Activated B cell treated with CpG ODN at 0.5 μM for 24 hours (primary cell): ENCODE measurements at regions not wholly inside any gene's neighbourhood (a gene's known extent, or its start where the extent isn't known, plus 50 kb on each side); places are given as distances from the start of the nearest gene placed in this dataset.
A peak's percentile ranks its signal among the peaks of the same experiment; 100 is the strongest.

Source experiments
- ATAC-seq: fragments of 200-7000 bp; cut with Tn5 transposase; one replicate; pipeline ENCODE4 v1.10.0; 2021; ENCODE audit warnings: low read depth, mild to moderate bottlenecking, moderate library complexity
- CTCF ChIA-PET: fragments of 350-600 bp; sonication (Branson Sonifier 250); formaldehyde crosslinking; loops from one replicate; lab custom pipeline; 2021; ENCODE audit warnings: antibody characterized with exemption; lab: Charles Lee
- POLR2A ChIA-PET: fragments of 350-600 bp; sonication (Branson Sonifier 250); formaldehyde crosslinking; loops from one replicate; lab custom pipeline; 2021; ENCODE audit warnings: antibody characterized with exemption; lab: Charles Lee
- DNase-seq: peaks from one replicate; pipeline ENCODE4 v3.0.0; 2022
- H3K27ac Mint-ChIP-seq: one replicate; pipeline ENCODE4 v1.8.0; 2020; ENCODE audit warnings: mixed read lengths
- H3K27me3 Mint-ChIP-seq: one replicate; pipeline ENCODE4 v1.8.0; 2021; ENCODE audit warnings: mixed read lengths
- H3K36me3 Mint-ChIP-seq: one replicate; pipeline ENCODE4 v1.8.0; 2021; ENCODE audit warnings: low read depth, mixed read lengths
- H3K4me1 Mint-ChIP-seq: one replicate; pipeline ENCODE4 v1.8.0; 2021; ENCODE audit warnings: mixed read lengths
- H3K4me3 Mint-ChIP-seq: one replicate; pipeline ENCODE4 v1.8.0; 2020; ENCODE audit warnings: mild to moderate bottlenecking, mixed read lengths
- H3K9me3 Mint-ChIP-seq: one replicate; pipeline ENCODE4 v1.8.0; 2020; ENCODE audit warnings: mixed read lengths
- intact Hi-C: fragments of 100-400 bp; cut with micrococcal nuclease; formaldehyde crosslinking; loops from one replicate; pipeline ENCODE4 v1.15.1; 2024
- TF ChIP-seq, protein P1 (sequence below): fragments of 200-600 bp; IDR thresholded peaks from one replicate; pipeline ENCODE4 v1.8.0; 2022; ENCODE audit warnings: antibody characterized with exemption, mild to moderate bottlenecking

DNA sequence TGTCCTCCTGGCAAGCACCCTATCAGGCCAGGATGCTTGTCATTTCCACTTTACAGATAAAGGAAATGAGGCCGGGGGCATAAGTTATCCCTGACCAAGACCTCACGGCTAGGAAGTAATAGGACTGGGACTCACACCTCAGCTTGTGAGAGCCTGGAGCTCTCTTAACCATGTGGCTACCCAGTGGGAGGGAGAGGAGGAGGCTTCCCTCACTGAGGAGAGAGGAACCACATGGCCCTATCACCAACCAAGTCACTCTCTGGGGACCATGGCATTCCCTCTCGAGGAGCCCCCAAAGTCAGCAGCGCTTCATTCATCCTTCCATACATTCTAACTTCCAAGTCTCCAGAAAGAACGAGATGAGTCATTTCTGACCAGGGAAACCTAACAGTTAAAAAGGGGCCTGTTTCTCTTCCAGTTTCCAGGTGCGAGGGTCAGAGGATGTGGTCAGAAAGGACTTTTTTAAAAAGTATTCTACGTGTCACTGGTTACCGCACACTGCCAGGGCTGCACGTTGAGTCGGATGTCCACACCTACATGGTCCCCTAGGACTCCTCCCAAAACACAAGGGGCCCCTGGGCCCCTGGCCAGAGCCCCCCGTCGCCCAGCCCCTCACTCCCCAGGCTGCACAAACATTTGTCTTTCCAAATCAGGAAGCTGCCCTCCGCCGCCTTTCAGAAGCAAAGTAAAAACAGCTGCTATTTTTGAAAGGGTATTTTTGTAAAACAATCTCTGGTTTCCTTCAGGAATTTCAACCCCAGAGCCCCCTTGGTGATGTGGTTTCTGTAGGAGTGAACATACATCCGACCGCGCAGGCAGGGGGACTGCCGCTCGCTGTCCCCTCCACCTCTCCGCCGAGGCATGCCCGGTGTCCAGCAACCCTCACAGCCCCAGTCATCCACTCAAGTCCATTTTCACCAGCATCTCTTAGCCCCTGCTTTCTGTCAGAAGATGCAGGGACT lies 128.2 kb upstream of the CHST15 start:
- peak; percentile 16 for ATAC-seq
- H3K9me3 Mint-ChIP-seq, result no peaks in the 10 kb centered on the region
- H3K4me1 Mint-ChIP-seq, result peaks cover 33% of the 10 kb centered on the region
- H3K27me3 Mint-ChIP-seq, result no peaks in the 10 kb centered on the region
- POLR2A ChIA-PET, result interaction anchor here (1.0 to 1.4 kb wide), 2 partner anchors 129 to 147 kb away, joined by 3 to 7 read pairs; partner anchors contain the start of gene CHST15
- TF ChIP-seq, protein P1, sequence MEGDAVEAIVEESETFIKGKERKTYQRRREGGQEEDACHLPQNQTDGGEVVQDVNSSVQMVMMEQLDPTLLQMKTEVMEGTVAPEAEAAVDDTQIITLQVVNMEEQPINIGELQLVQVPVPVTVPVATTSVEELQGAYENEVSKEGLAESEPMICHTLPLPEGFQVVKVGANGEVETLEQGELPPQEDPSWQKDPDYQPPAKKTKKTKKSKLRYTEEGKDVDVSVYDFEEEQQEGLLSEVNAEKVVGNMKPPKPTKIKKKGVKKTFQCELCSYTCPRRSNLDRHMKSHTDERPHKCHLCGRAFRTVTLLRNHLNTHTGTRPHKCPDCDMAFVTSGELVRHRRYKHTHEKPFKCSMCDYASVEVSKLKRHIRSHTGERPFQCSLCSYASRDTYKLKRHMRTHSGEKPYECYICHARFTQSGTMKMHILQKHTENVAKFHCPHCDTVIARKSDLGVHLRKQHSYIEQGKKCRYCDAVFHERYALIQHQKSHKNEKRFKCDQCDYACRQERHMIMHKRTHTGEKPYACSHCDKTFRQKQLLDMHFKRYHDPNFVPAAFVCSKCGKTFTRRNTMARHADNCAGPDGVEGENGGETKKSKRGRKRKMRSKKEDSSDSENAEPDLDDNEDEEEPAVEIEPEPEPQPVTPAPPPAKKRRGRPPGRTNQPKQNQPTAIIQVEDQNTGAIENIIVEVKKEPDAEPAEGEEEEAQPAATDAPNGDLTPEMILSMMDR, result no peak
- intact Hi-C loops, result loop anchor here (2.0 to 5.0 kb wide), 2 partner anchors 73 to 114 kb away; no protein-coding TSS in a partner anchor
- H3K4me3 Mint-ChIP-seq, result peak overlapping the region; percentile 74
- CTCF ChIA-PET, result interaction anchor here (1.5 to 2.0 kb wide), 2 partner anchors 188 to 227 kb away, joined by 5 to 7 read pairs; no protein-coding TSS in a partner anchor
- H3K36me3 Mint-ChIP-seq, result peaks cover 2% of the 10 kb centered on the region
- no peak for DNase-seq
- no peak overlapping the region for H3K27ac Mint-ChIP-seq

DNA sequence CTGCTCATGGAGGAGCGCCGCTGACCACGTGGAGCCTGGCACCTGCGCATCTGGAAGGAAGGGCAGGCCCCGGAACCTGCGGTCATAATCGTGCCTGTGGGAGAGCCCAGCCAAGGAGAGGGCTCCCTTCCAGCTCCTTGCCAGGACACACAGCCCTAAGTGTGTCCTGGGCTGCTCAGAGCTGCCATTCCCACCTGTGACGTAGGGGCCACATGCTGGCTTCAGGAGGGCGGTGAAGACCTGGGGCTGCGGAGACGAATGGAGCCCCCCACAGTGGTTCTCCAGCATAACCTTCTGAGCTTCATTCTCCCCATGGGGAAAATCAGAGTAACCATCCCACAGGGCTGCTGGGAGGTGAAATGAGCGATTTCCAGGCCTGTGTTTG lies 127.6 kb upstream of the CHST15 start:
- H3K36me3 Mint-ChIP-seq, result peaks cover 2% of the 10 kb centered on the region
- no peak for ATAC-seq
- no peak overlapping the region for H3K4me3 Mint-ChIP-seq
- DNase-seq, result no peak
- CTCF ChIA-PET, result interaction anchor here (1.0 to 1.2 kb wide), 2 partner anchors 168 to 225 kb away, joined by 3 read pairs; no protein-coding TSS in a partner anchor
- peaks cover 33% of the 10 kb centered on the region for H3K4me1 Mint-ChIP-seq
- TF ChIP-seq, protein P1, result no peak
- no peak overlapping the region for H3K27ac Mint-ChIP-seq
- no peaks in the 10 kb centered on the region for H3K9me3 Mint-ChIP-seq
- POLR2A ChIA-PET, result no interaction called here
- H3K27me3 Mint-ChIP-seq, result no peaks in the 10 kb centered on the region
- intact Hi-C loops, result loop anchor here (2.0 to 5.0 kb wide), 2 partner anchors 72 to 114 kb away; no protein-coding TSS in a partner anchor

DNA sequence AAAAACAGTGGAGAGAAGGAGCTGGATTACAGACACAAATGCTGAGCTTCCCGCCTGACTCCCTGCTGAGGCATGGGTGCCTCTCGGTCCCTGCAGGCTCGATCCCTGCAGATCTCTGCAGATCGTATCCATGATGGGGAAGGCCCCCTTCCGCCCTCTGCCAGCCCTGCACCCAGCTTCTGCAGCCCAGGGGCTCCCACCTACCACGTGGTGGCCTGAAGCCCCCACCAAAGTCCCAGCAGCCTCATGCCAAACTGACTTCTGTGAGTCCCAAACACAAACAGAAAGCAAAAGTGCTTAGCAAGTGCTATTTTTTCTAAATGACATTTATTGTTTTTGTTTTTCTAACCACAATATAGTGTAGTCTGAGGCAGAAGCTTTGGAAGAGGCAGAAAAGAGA lies 127.1 kb upstream of the CHST15 start:
- H3K27me3 Mint-ChIP-seq, result no peaks in the 10 kb centered on the region
- H3K4me1 Mint-ChIP-seq, result peaks cover 33% of the 10 kb centered on the region
- no peak overlapping the region for H3K4me3 Mint-ChIP-seq
- no peaks in the 10 kb centered on the region for H3K36me3 Mint-ChIP-seq
- DNase-seq (no peak), ATAC-seq (no peak)
- H3K27ac Mint-ChIP-seq, result no peak overlapping the region
- H3K9me3 Mint-ChIP-seq, result no peaks in the 10 kb centered on the region
- intact Hi-C loops, result loop anchor here (2.0 to 5.0 kb wide), 2 partner anchors 72 to 113 kb away; no protein-coding TSS in a partner anchor
- ChIA-PET CTCF (interaction anchor here (1.0 to 1.2 kb wide), 2 partner anchors 168 to 225 kb away, joined by 3 read pairs; no protein-coding TSS in a partner anchor), POLR2A (no interaction called here)
- TF ChIP-seq, protein P1, result no peak

DNA sequence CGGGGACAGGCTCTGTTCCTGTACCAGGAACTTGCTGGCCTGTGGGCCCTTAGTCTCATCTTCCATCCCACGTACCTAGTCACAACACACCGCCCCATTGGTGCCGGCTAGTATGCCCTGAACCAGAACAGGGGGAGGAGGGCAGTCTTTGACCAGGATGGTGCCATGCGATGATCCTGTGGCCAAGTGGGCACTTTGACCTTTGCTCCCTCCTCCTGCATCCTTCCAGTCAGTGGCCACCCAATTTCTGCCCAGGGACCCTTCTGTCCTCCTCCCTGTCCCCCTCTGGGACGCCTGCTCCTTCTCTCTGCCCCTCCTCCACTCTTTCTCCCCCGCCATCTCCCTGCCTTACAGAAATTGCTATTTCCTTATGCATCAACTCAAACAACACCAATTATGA lies 126.3 kb upstream of the CHST15 start:
- intact Hi-C loops, result loop anchor here (2.0 to 5.0 kb wide), 2 partner anchors 71 to 112 kb away; no protein-coding TSS in a partner anchor
- H3K9me3 Mint-ChIP-seq, result no peaks in the 10 kb centered on the region
- ATAC-seq (no peak), DNase-seq (no peak)
- no peaks in the 10 kb centered on the region for H3K27me3 Mint-ChIP-seq
- ChIA-PET CTCF (no interaction called here), POLR2A (interaction anchor here (0.6 kb wide), 1 partner anchor 94 kb away, joined by 5 read pairs; no protein-coding TSS in a partner anchor)
- H3K4me1 Mint-ChIP-seq, result peaks cover 33% of the 10 kb centered on the region
- TF ChIP-seq, protein P1, result no peak
- no peak overlapping the region for H3K27ac Mint-ChIP-seq
- H3K36me3 Mint-ChIP-seq, result no peaks in the 10 kb centered on the region
- no peak overlapping the region for H3K4me3 Mint-ChIP-seq

DNA sequence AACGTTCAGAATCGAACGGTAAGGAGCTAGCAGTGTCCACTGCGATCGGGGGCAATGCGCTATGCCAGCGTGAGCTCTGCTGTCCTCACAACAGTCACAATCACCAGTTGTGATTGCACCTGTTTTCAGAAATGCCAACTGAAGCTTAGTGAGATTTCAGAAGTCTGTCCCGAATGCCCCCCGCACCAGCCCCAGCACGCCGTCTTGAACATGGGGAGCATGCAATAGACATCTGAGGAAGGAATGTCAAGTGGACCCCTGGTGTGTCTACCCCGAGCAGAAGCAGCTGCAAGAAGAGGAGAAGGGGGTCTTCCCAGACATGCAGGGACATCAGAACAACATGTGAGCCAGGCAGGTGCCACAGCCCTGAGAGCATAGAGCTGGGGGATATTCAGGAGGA lies 125.7 kb upstream of the CHST15 start:
- Mint-ChIP-seq H3K9me3 (no peaks in the 10 kb centered on the region), H3K27ac (no peak overlapping the region), H3K27me3 (no peaks in the 10 kb centered on the region), H3K4me1 (peaks cover 33% of the 10 kb centered on the region), H3K4me3 (no peak overlapping the region), H3K36me3 (no peaks in the 10 kb centered on the region)
- ATAC-seq (no peak), DNase-seq (no peak)
- ChIA-PET POLR2A (no interaction called here), CTCF (interaction anchor here (1.0 to 2.5 kb wide), 2 partner anchors 223 to 224 kb away, joined by 3 to 9 read pairs; no protein-coding TSS in a partner anchor)
- intact Hi-C loops, result no loop called here
- TF ChIP-seq, protein P1, result no peak
